GM12878 (cell line): ENCODE measurements at regions not wholly inside any gene's neighbourhood (a gene's known extent, or its start where the extent isn't known, plus 50 kb on each side); places are given as distances from the start of the nearest gene placed in this dataset.

ENCODE experiments used
- ATAC-seq: fragments of 200-7000 bp; cut with Tn5 transposase; 3 replicates; pipeline ENCODE4 v1.9.1; 2020; ENCODE audit warnings: mild to moderate bottlenecking, moderate library complexity
- BruUV-seq: library from RNA; stranded (reverse); fragments of 400-500 nt; replicated peaks from 2 replicates; lab custom pipeline; 2021; lab: Mats Ljungman, UMichigan
- CTCF ChIA-PET: fragments of 300-600 bp; sonication (Branson Sonifier 250); formaldehyde crosslinking; extraction: SDS; loops from one replicate; lab custom pipeline; 2021; ENCODE audit warnings: inconsistent platforms; lab: Yijun Ruan, JAX
- POLR2A ChIA-PET: fragments of 350-600 bp; formaldehyde crosslinking; extraction: SDS; loops from one replicate; lab custom pipeline; 2021; ENCODE audit warnings: inconsistent platforms; lab: Charles Lee
- RAD21 ChIA-PET: fragments of 300-600 bp; sonication (Branson Sonifier 250); formaldehyde crosslinking; loops from one replicate; lab custom pipeline; 2023; ENCODE audit warnings: antibody characterized with exemption; ENCODE audit not compliant: unreplicated experiment; lab: Charles Lee
- SMC1A ChIA-PET: fragments of 300-600 bp; sonication (Branson Sonifier 250); formaldehyde crosslinking; loops from one replicate; lab custom pipeline; 2023; ENCODE audit not compliant: unreplicated experiment, uncharacterized antibody; lab: Charles Lee
- DNase-seq: peaks from one replicate; pipeline ENCODE4 v3.0.0-alpha.2; 2011; ENCODE audit warnings: low read depth, low spot score
- FAIRE-seq: peaks from 3 replicates; lab custom pipeline; 2011; peaks lifted over from hg19 to GRCh38; lab: Jason Lieb, UNC
- H2AFZ ChIP-seq: 2 replicates; pipeline ENCODE4 v1.6.0; 2011; ENCODE audit warnings: low read depth, low read length, control low read depth; ENCODE audit not compliant: control insufficient read depth
- H3K27ac ChIP-seq: 2 replicates; pipeline ENCODE4 v1.5.1; 2011; ENCODE audit warnings: control low read depth; ENCODE audit not compliant: control insufficient read depth, insufficient read depth
- H3K27me3 ChIP-seq, 2 experiments: replicated peaks in 1 of 2; 2 replicates each; pipeline versions ENCODE4 v1.6.0 to v1.6.1; 2011; ENCODE audit warnings: low read length in 1 of 2; ENCODE audit not compliant: control insufficient read depth in 2 of 2, insufficient read depth in 2 of 2
- H3K36me3 ChIP-seq, 2 experiments: 2 replicates each; pipeline ENCODE4 v1.5.1; 2011; ENCODE audit warnings: low read length in 1 of 2; ENCODE audit not compliant: control insufficient read depth in 2 of 2, insufficient read depth in 2 of 2
- H3K4me1 ChIP-seq: 2 replicates; pipeline ENCODE4 v1.6.1; 2011; ENCODE audit warnings: mild to moderate bottlenecking, low read length, moderate library complexity, mixed read lengths; ENCODE audit not compliant: control insufficient read depth, insufficient read depth
- H3K4me2 ChIP-seq: 2 replicates; pipeline ENCODE4 v1.6.0; 2011; ENCODE audit warnings: control low read depth; ENCODE audit not compliant: control insufficient read depth, insufficient read depth
- H3K4me3 ChIP-seq: fragments of 200-600 bp; sonication (generic); 2 replicates; pipeline ENCODE4 v1.5.1; 2016
- H3K79me2 ChIP-seq: 2 replicates; pipeline ENCODE4 v1.6.0; 2011; ENCODE audit warnings: low read length; ENCODE audit not compliant: control insufficient read depth, insufficient read depth
- H3K9ac ChIP-seq: 2 replicates; pipeline ENCODE4 v1.8.0; 2011; ENCODE audit warnings: low read length, control low read depth, mixed read lengths; ENCODE audit not compliant: control insufficient read depth, insufficient read depth
- H3K9me3 ChIP-seq: replicated peaks from 3 replicates; pipeline ENCODE4 v1.5.1; 2011; ENCODE audit warnings: mild to moderate bottlenecking, low read length; ENCODE audit not compliant: control insufficient read depth, insufficient read depth
- H4K20me1 ChIP-seq: 2 replicates; pipeline ENCODE4 v1.6.0; 2011; ENCODE audit not compliant: control insufficient read depth, insufficient read depth
- BRCA1 ChIP-seq: IDR thresholded peaks from 2 replicates; pipeline ENCODE4 v1.6.1; 2011; ENCODE audit warnings: low read depth, low read length, improper control_type of control experiment
- CHD2 ChIP-seq: IDR thresholded peaks from 2 replicates; pipeline ENCODE4 v1.6.1; 2011; ENCODE audit warnings: low read depth, low read length, improper control_type of control experiment, borderline replicate concordance
- NBN ChIP-seq: fragments of 450-650 bp; IDR thresholded peaks from 2 replicates; pipeline ENCODE4 v1.6.1; 2016
- NR2F1 ChIP-seq: fragments of 450-650 bp; conservative IDR thresholded peaks from 2 replicates; pipeline ENCODE4 v1.6.1; 2017; ENCODE audit warnings: mild to moderate bottlenecking
- RELA ChIP-seq: fragments of 450-650 bp; IDR thresholded peaks from 2 replicates; pipeline ENCODE4 v1.8.0; 2014; ENCODE audit warnings: borderline replicate concordance; ENCODE audit not compliant: partially characterized antibody
- SIX5 ChIP-seq: IDR thresholded peaks from 2 replicates; pipeline ENCODE4 v1.6.1; 2011; ENCODE audit warnings: mild to moderate bottlenecking, low read depth, low read length, moderate library complexity; ENCODE audit not compliant: severe bottlenecking
- SUZ12 ChIP-seq: fragments of 200-600 bp; sonication (generic); IDR thresholded peaks from one replicate; pipeline ENCODE4 v1.6.1; 2018; ENCODE audit warnings: antibody characterized with exemption, mild to moderate bottlenecking; ENCODE audit not compliant: unreplicated experiment
- ZBED1 ChIP-seq: IDR thresholded peaks from 2 replicates; pipeline ENCODE4 v1.6.1; 2016; ENCODE audit warnings: borderline replicate concordance
- ZSCAN29 ChIP-seq: fragments of 450-650 bp; IDR thresholded peaks from 2 replicates; pipeline ENCODE4 v1.6.1; 2017; ENCODE audit warnings: mild to moderate bottlenecking, moderate library complexity
- WGBS: methylation state at CpG from one replicate; pipeline ENCODE4 v1.1.6; 2016; ENCODE audit warnings: low lambda C conversion rate; ENCODE audit not compliant: insufficient replicate concordance, insufficient coverage; ENCODE audit errors: missing lambda C conversion rate; 5-methylcytosine and 5-hydroxymethylcytosine counted together
- in situ Hi-C: fragments of 300-500 bp; cut with MboI; formaldehyde crosslinking; loops from 9 replicates; pipeline ENCODE4 v1.14.3; 2018; ENCODE audit warnings: mixed read lengths
- intact Hi-C: fragments of 100-400 bp; cut with micrococcal nuclease; formaldehyde crosslinking; loops from one replicate; pipeline ENCODE4 v1.14.2; 2022; ENCODE audit not compliant: unreplicated experiment
- TF ChIP-seq, protein P1 (sequence below): fragments of 450-650 bp; IDR thresholded peaks from 2 replicates; pipeline ENCODE4 v1.6.1; 2017; ENCODE audit warnings: borderline replicate concordance
- TF ChIP-seq, protein P2 (sequence below): fragments of 450-650 bp; IDR thresholded peaks from 2 replicates; pipeline ENCODE4 v1.6.1; 2016; ENCODE audit warnings: mild to moderate bottlenecking

DNA sequence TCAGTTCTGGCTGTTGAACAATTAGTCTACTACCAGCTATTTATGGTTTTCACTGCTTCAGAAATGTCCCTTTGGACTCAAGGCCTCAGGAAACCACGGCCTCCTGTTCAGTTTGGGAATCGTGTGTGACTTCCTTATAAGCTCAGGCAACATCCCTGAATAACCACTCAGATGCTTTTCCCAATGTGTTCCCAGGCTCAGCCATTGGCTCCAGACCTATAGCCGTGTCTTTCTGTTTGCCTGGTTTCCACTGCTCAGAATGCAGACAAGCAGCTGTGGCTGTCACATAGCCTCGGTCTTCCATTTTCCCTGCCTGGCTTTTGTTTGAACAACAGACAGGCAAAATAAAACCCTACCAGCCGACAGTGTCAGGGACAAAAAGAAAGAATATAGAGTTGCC, 63.2 kb upstream of the ATP2B2 start:
- no peaks in the 10 kb centered on the region for H4K20me1 ChIP-seq
- in situ Hi-C loops = no loop called here
- no peak for TF ChIP-seq SUZ12
- TF ChIP-seq CHD2 = no peak
- no peak for TF ChIP-seq NR2F1
- no peak for TF ChIP-seq ZBED1
- TF ChIP-seq, protein P1, sequence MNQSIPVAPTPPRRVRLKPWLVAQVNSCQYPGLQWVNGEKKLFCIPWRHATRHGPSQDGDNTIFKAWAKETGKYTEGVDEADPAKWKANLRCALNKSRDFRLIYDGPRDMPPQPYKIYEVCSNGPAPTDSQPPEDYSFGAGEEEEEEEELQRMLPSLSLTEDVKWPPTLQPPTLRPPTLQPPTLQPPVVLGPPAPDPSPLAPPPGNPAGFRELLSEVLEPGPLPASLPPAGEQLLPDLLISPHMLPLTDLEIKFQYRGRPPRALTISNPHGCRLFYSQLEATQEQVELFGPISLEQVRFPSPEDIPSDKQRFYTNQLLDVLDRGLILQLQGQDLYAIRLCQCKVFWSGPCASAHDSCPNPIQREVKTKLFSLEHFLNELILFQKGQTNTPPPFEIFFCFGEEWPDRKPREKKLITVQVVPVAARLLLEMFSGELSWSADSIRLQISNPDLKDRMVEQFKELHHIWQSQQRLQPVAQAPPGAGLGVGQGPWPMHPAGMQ = no peak
- TF ChIP-seq NBN = no peak
- no peak for TF ChIP-seq SIX5
- no peak for TF ChIP-seq ZSCAN29
- TF ChIP-seq, protein P2, sequence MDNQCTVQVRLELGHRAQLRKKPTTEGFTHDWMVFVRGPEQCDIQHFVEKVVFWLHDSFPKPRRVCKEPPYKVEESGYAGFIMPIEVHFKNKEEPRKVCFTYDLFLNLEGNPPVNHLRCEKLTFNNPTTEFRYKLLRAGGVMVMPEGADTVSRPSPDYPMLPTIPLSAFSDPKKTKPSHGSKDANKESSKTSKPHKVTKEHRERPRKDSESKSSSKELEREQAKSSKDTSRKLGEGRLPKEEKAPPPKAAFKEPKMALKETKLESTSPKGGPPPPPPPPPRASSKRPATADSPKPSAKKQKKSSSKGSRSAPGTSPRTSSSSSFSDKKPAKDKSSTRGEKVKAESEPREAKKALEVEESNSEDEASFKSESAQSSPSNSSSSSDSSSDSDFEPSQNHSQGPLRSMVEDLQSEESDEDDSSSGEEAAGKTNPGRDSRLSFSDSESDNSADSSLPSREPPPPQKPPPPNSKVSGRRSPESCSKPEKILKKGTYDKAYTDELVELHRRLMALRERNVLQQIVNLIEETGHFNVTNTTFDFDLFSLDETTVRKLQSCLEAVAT = no peak
- no peak for TF ChIP-seq BRCA1
- no peak for TF ChIP-seq RELA
- ATAC-seq (no peak), FAIRE-seq (no peak), DNase-seq (no peak)
- intact Hi-C loops = no loop called here
- no peaks in the 10 kb centered on the region for H3K79me2 ChIP-seq
- no peak overlapping the region for H3K4me3 ChIP-seq
- H3K27me3 ChIP-seq = peaks cover 2% of the 10 kb centered on the region in 2 experiments; a peak in 3 of 4 replicates
- BruUV-seq = no TSS peak
- no peak overlapping the region for H3K4me2 ChIP-seq
- no peak overlapping the region for H3K27ac ChIP-seq
- H3K4me1 ChIP-seq = no peaks in the 10 kb centered on the region
- H3K9ac ChIP-seq = no peak overlapping the region
- SMC1A ChIA-PET = no interaction called here
- no peaks in the 10 kb centered on the region; the same call in 1 of the 3 replicates for H3K9me3 ChIP-seq
- WGBS = 23% methylated on average over 5 of the region's 5 CpGs
- RAD21 ChIA-PET = no interaction called here
- POLR2A ChIA-PET = interaction anchor here (0.9 kb wide), 1 partner anchor 14 kb away, joined by 3 read pairs; no protein-coding TSS in a partner anchor
- CTCF ChIA-PET = no interaction called here
- H3K36me3 ChIP-seq = no peaks in the 10 kb centered on the region
- H2AFZ ChIP-seq = no peak overlapping the region
